ENCODE measurements at regions not wholly inside any gene's neighbourhood (a gene's known extent, or its start where the extent isn't known, plus 50 kb on each side); places are given as distances from the start of the nearest gene placed in this dataset.

DNA sequence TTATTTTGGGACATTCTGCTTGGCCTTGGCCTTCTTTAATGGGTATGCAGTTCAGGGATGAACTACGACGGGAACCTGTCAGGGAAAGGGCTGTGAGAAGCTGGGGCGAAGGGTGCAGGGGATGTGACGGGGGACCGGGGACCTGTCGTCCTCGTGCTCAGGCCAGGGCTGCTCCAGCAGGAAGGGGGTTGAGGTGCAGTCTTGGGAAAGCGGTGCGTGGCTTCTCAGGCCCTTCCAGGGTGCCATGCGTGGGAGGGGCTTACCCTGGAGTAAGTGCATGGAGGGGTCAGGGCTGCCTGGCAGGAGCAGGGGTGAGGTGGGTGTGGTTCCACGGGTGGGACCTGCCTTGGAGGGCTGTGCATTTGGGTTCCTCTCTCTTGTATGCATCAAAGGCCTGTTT, 100.8 kb downstream of the TEX29 start:
- Histone ChIP-seq H3K4me3 (ENCODE audit: low read depth in 1 of 2, low read length in 1 of 2) (no peak overlapping the region), H3K27me3 (no peaks in the 10 kb centered on the region), H3K4me1 (ENCODE audit: control insufficient read depth in 1 of 2, insufficient read depth in 1 of 2, low read depth in 1 of 2, low read length in 1 of 2) (no peaks in the 10 kb centered on the region), H3K36me3 (no peaks in the 10 kb centered on the region), H3K9me3 (no peaks in the 10 kb centered on the region), H3K27ac (no peak overlapping the region)
- TF ChIP-seq CTCF (IDR thresholded peaks at IDR 0.05): no peak

- Histone ChIP-seq H3K27me3 (no peaks in the 10 kb centered on the region), H3K36me3 (no peaks in the 10 kb centered on the region), H3K4me1 (ENCODE audit: control insufficient read depth in 1 of 2, insufficient read depth in 1 of 2, low read depth in 1 of 2, low read length in 1 of 2) (no peaks in the 10 kb centered on the region), H3K4me3 (ENCODE audit: low read depth in 1 of 2, low read length in 1 of 2) (no peak overlapping the region), H3K9me3 (no peaks in the 10 kb centered on the region), H3K27ac (no peak overlapping the region)
- no peak for TF ChIP-seq CTCF (IDR thresholded peaks at IDR 0.05)
Observed at GRCh38 chr13:111422348-111422747, 101.9 kb downstream of the TEX29 start.

GRCh38 chr13:111423168-111423785, 102.8 kb downstream of the TEX29 start:
- Histone ChIP-seq H3K4me1 (ENCODE audit: control insufficient read depth in 1 of 2, insufficient read depth in 1 of 2, low read depth in 1 of 2, low read length in 1 of 2) (no peaks in the 10 kb centered on the region), H3K27me3 (no peaks in the 10 kb centered on the region), H3K27ac (no peak overlapping the region), H3K9me3 (no peaks in the 10 kb centered on the region), H3K36me3 (no peaks in the 10 kb centered on the region), H3K4me3 (ENCODE audit: low read depth in 1 of 2, low read length in 1 of 2) (no peak overlapping the region)
- TF ChIP-seq CTCF (IDR thresholded peaks at IDR 0.05): no peak

DNA sequence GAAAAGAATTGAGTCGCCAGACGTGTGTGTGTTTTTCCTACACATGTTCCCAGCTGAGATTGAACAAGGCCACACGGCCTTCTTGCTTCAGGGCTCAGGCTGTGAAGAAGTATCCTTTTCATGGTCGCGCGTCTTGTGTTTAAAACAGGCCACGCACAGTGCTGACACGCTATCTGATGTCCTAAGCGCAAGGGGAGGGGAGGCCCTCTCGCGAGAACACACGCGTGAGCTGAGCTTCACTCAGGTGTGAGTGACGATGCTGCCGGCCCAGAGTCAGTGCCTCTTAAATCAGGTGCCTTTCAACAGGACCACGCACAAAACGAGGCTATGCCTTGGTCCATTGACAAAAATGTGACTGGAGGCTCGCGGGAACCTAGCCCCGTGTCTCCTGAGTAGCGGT, 103.7 kb downstream of the TEX29 start:
- H3K4me3 ChIP-seq (ENCODE audit: low read depth in 1 of 2, low read length in 1 of 2): no peak overlapping the region
- H3K27me3 ChIP-seq: no peaks in the 10 kb centered on the region
- H3K9me3 ChIP-seq: no peaks in the 10 kb centered on the region
- no peak for TF ChIP-seq CTCF (IDR thresholded peaks at IDR 0.05)
- H3K36me3 ChIP-seq: no peaks in the 10 kb centered on the region
- no peak overlapping the region for H3K27ac ChIP-seq
- H3K4me1 ChIP-seq (ENCODE audit: control insufficient read depth in 1 of 2, insufficient read depth in 1 of 2, low read depth in 1 of 2, low read length in 1 of 2): no peaks in the 10 kb centered on the region

GRCh38 chr13:111425326-111425725, 104.9 kb downstream of the TEX29 start:
- Histone ChIP-seq H3K4me1 (ENCODE audit: control insufficient read depth in 1 of 2, insufficient read depth in 1 of 2, low read depth in 1 of 2, low read length in 1 of 2) (no peaks in the 10 kb centered on the region), H3K4me3 (ENCODE audit: low read depth in 1 of 2, low read length in 1 of 2) (no peak overlapping the region), H3K9me3 (no peaks in the 10 kb centered on the region), H3K27me3 (no peaks in the 10 kb centered on the region), H3K36me3 (no peaks in the 10 kb centered on the region), H3K27ac (no peak overlapping the region)
- no peak for TF ChIP-seq CTCF (IDR thresholded peaks at IDR 0.05)
